Heart right ventricle (tissue), 16 donors: ENCODE measurements at regions not wholly inside any gene's neighbourhood (a gene's known extent, or its start where the extent isn't known, plus 50 kb on each side); places are given as distances from the start of the nearest gene placed in this dataset.

Experiments used
- ATAC-seq, 8 donors: fragments of 200-7000 bp; cut with Tn5 transposase; one replicate each; pipeline ENCODE4 v1.9.1; 2020; ENCODE audit warnings: mild to moderate bottlenecking in 8 of 8, moderate library complexity in 8 of 8, moderate number of reproducible peaks in 1 of 8
- DNase-seq, 2 donors: peaks; one replicate each; pipeline ENCODE4 v3.0.0-alpha.2; 2020
- H3K27ac ChIP-seq, 10 donors: fragments of 200-600 bp; sonication (generic) in 2 of 10; one replicate each; pipeline versions ENCODE4 v1.5.0 to v1.8.0; 2020 to 2022; ENCODE audit warnings: mild to moderate bottlenecking in 3 of 10
- H3K27me3 ChIP-seq, 7 donors: fragments of 200-600 bp; one replicate each; pipeline ENCODE4 v1.8.0; 2021 to 2022; ENCODE audit warnings: mild to moderate bottlenecking in 2 of 7
- H3K36me3 ChIP-seq, 9 donors: fragments of 200-600 bp; sonication (generic) in 1 of 9; one replicate each; pipeline versions ENCODE4 v1.5.0 to v1.8.0; 2020 to 2022; ENCODE audit warnings: mild to moderate bottlenecking in 2 of 9
- H3K4me1 ChIP-seq, 9 donors: fragments of 200-600 bp; sonication (generic) in 1 of 9; one replicate each; pipeline versions ENCODE4 v1.5.0 to v1.8.0; 2020 to 2022; ENCODE audit warnings: mild to moderate bottlenecking in 4 of 9
- H3K4me3 ChIP-seq, 10 donors: fragments of 200-600 bp; sonication (generic) in 2 of 10; one replicate each; pipeline versions ENCODE4 v1.5.0 to v1.8.0; 2020 to 2022; ENCODE audit warnings: mild to moderate bottlenecking in 7 of 10, moderate library complexity in 2 of 10
- H3K9me3 ChIP-seq, 11 donors: fragments of 200-600 bp in 10 of 11; sonication (generic) in 2 of 11; one replicate each; pipeline versions ENCODE4 v1.5.0 to v1.8.0; 2013 to 2022; ENCODE audit warnings: mild to moderate bottlenecking in 2 of 11, control low read depth in 1 of 11, moderate library complexity in 1 of 11
- CTCF ChIP-seq, 9 donors: fragments of 200-600 bp; sonication (generic) in 2 of 9; IDR thresholded peaks; one replicate each; pipeline versions ENCODE4 v1.5.0 to v1.8.0; 2021 to 2022; ENCODE audit warnings: antibody characterized with exemption in 9 of 9, mild to moderate bottlenecking in 5 of 9, moderate library complexity in 1 of 9
- WGBS, 2 donors: extraction: QIAGEN DNeasy Blood & Tissue Kit; methylation state at CpG; one replicate each; pipeline ENCODE4 v1.1.7; 2013; ENCODE audit warnings: inconsistent platforms in 1 of 2; 5-methylcytosine and 5-hydroxymethylcytosine counted together
- intact Hi-C, 10 donors: fragments of 100-400 bp; cut with DNase I; formaldehyde crosslinking; loops; one replicate each; pipeline versions ENCODE4 v1.11.1 to v1.14.2; 2022
- donor health status: Arrhythmogenic right ventricular cardiomyopathy.
- donor health status: ischemic (EF 13 %, LVEDD 7.1; RV severe dilation, severe dysfunction).
- donor health status: healthy with polysubstance abuse.
- donor health status: DM: no; HTN: yes; CAD: no.
- donor health status: DM: no; HTN: no; CAD: no.
- donor health status: ischemic (EF 25% LVEDD 6.9; RV normal size, moderate dysfunction).
- donor health status: ischemic (EF 25% LVEDD 5.7; RV mildly dilated, moderate dysfunction).
- donor health status: healthy.
- donor health status: DM: yes; HTN: yes; CAD: no.
- donor health status: Ischemic cardiomyopathy.
- donor health status: ischemic (EF 35%, LVEDD 5.7; RV mildly dilated, moderate dysfunction).
- donor health status: nonischemic (EF 11% LVEDD 7.7; RV severe dilation, severe dysfunction).
- donor health status: DM: yes; HTN: yes; CAD: no.
- donor health status: PGD.
- donor health status: ischemic (EF 29% LVEDD 5.4; RV normal size, mild dysfunction).
- donor health status: nonischemic (EF 23%, LVEDD 6.1; RV moderate dilation, normal function).

- peaks cover 0 to 28% (median 3%) of the 10 kb centered on the region in 11 donors for H3K9me3 ChIP-seq
- H3K36me3 ChIP-seq: no peaks in the 10 kb centered on the region
- H3K27me3 ChIP-seq: no peaks in the 10 kb centered on the region
- no peak for ATAC-seq
- no peak overlapping the region for H3K4me3 ChIP-seq
- WGBS, 2 donors: 80 to 87% methylated on average over 4 of the region's 4 CpGs
- no peak for DNase-seq
- H3K4me1 ChIP-seq: no peaks in the 10 kb centered on the region
- no peak for TF ChIP-seq CTCF (IDR thresholded peaks at IDR 0.05)
- H3K27ac ChIP-seq: no peak overlapping the region
- intact Hi-C loops: no loop called here
These were observed 800.5 kb downstream of the CBLN2 start for GRCh38 chr18:71743634-71744033.

GRCh38 chr18:71729611-71730010, 814.5 kb downstream of the CBLN2 start:
- WGBS, 2 donors: 85 to 91% methylated on average over 2 of the region's 2 CpGs
- no peak overlapping the region for H3K4me3 ChIP-seq
- no peak for TF ChIP-seq CTCF (IDR thresholded peaks at IDR 0.05)
- H3K27ac ChIP-seq: no peak overlapping the region
- ATAC-seq: no peak
- no peak for DNase-seq
- H3K27me3 ChIP-seq: no peaks in the 10 kb centered on the region
- peaks cover 0 to 7% (median 0%) of the 10 kb centered on the region in 11 donors for H3K9me3 ChIP-seq
- intact Hi-C loops: no loop called here
- no peaks in the 10 kb centered on the region for H3K4me1 ChIP-seq
- H3K36me3 ChIP-seq: no peaks in the 10 kb centered on the region

GRCh38 chr18:71727909-71728308, 816.2 kb downstream of the CBLN2 start:
- ATAC-seq: no peak
- Histone ChIP-seq H3K9me3 (peaks cover 0 to 7% (median 0%) of the 10 kb centered on the region in 11 donors), H3K4me3 (no peak overlapping the region), H3K27ac (no peak overlapping the region), H3K4me1 (no peaks in the 10 kb centered on the region), H3K36me3 (no peaks in the 10 kb centered on the region), H3K27me3 (no peaks in the 10 kb centered on the region)
- WGBS, 2 donors: 42 to 59% methylated on average over 2 of the region's 2 CpGs
- TF ChIP-seq CTCF (IDR thresholded peaks at IDR 0.05): no peak
- intact Hi-C loops: no loop called here
- DNase-seq: no peak

GRCh38 chr18:71725256-71725655, 818.9 kb downstream of the CBLN2 start:
- TF ChIP-seq CTCF (IDR thresholded peaks at IDR 0.05): no peak
- intact Hi-C loops: no loop called here
- Histone ChIP-seq H3K27ac (no peak overlapping the region), H3K36me3 (no peaks in the 10 kb centered on the region), H3K4me1 (no peaks in the 10 kb centered on the region), H3K4me3 (no peak overlapping the region), H3K27me3 (no peaks in the 10 kb centered on the region), H3K9me3 (peaks cover 0 to 7% (median 0%) of the 10 kb centered on the region in 11 donors)
- no peak for ATAC-seq
- no peak for DNase-seq
- WGBS, 2 donors: 81 to 92% methylated on average over 2 of the region's 2 CpGs
